ENCODE measurements at regions not wholly inside any gene's neighbourhood (a gene's known extent, or its start where the extent isn't known, plus 50 kb on each side); places are given as distances from the start of the nearest gene placed in this dataset.

- Mint-ChIP-seq H3K27me3 (peaks cover 0 to 3% of the 10 kb centered on the region in 2 donors), H3K4me1 (peaks cover 0 to 4% (median 0%) of the 10 kb centered on the region in 3 donors), H3K9me3 (no peaks in the 10 kb centered on the region), H3K36me3 (no peaks in the 10 kb centered on the region), H3K27ac (no peak overlapping the region), H3K4me3 (no peak overlapping the region)
- Histone ChIP-seq H3K36me3 (ENCODE audit: control insufficient read depth in 2 of 2, extremely low read depth in 1 of 2, insufficient read depth in 1 of 2, low read length in 1 of 2) (no peaks in the 10 kb centered on the region), H3K4me3 (ENCODE audit: control insufficient read depth in 1 of 2, extremely low read depth in 1 of 2, low read length in 1 of 2) (no peak overlapping the region), H3K9me3 (no peaks in the 10 kb centered on the region), H3K4me1 (ENCODE audit: control insufficient read depth in 1 of 2, extremely low read depth in 1 of 2, insufficient read depth in 2 of 2, low read length in 2 of 2) (no peaks in the 10 kb centered on the region), H3K27me3 (replicated peaks in 1 of 2; ENCODE audit: control insufficient read depth in 2 of 2, extremely low read depth in 1 of 2, insufficient read depth in 2 of 2, low read length in 1 of 2) (peaks cover 0 to 7% of the 10 kb centered on the region in 2 experiments), H3K27ac (ENCODE audit: low read length) (no peak overlapping the region)
- DNase-seq = no peak
- no peak for ATAC-seq (replicated peaks in 1 of 4)
- no CpG with 5 or more reads among the region's 4 CpGs for WGBS (ENCODE audit: insufficient coverage)
- POLR2A ChIA-PET = no interaction called here
- CTCF ChIA-PET = no interaction called here
Measured at GRCh38 chr2:111711270-111711669, 172.7 kb downstream of the ANAPC1 start.

GRCh38 chr2:111712361-111712760 is 171.6 kb downstream of the ANAPC1 start:
- Mint-ChIP-seq H3K27ac (no peak overlapping the region), H3K4me3 (no peak overlapping the region), H3K36me3 (no peaks in the 10 kb centered on the region), H3K4me1 (no peaks in the 10 kb centered on the region), H3K9me3 (no peaks in the 10 kb centered on the region), H3K27me3 (no peaks in the 10 kb centered on the region)
- H3K27ac ChIP-seq (ENCODE audit: low read length) = no peak overlapping the region
- H3K36me3 ChIP-seq (ENCODE audit: control insufficient read depth in 2 of 2, extremely low read depth in 1 of 2, insufficient read depth in 1 of 2, low read length in 1 of 2) = no peaks in the 10 kb centered on the region
- no peak overlapping the region for H3K4me3 ChIP-seq (ENCODE audit: control insufficient read depth in 1 of 2, extremely low read depth in 1 of 2, low read length in 1 of 2)
- ChIA-PET POLR2A (no interaction called here), CTCF (no interaction called here)
- DNase-seq = no peak
- no peaks in the 10 kb centered on the region for H3K27me3 ChIP-seq (replicated peaks in 1 of 2; ENCODE audit: control insufficient read depth in 2 of 2, extremely low read depth in 1 of 2, insufficient read depth in 2 of 2, low read length in 1 of 2)
- H3K4me1 ChIP-seq (ENCODE audit: control insufficient read depth in 1 of 2, extremely low read depth in 1 of 2, insufficient read depth in 2 of 2, low read length in 2 of 2) = no peaks in the 10 kb centered on the region
- H3K9me3 ChIP-seq = no peaks in the 10 kb centered on the region
- no peak for ATAC-seq (replicated peaks in 1 of 4)
- 100% methylated on average over 1 of the region's 7 CpGs for WGBS (ENCODE audit: insufficient coverage)

DNA sequence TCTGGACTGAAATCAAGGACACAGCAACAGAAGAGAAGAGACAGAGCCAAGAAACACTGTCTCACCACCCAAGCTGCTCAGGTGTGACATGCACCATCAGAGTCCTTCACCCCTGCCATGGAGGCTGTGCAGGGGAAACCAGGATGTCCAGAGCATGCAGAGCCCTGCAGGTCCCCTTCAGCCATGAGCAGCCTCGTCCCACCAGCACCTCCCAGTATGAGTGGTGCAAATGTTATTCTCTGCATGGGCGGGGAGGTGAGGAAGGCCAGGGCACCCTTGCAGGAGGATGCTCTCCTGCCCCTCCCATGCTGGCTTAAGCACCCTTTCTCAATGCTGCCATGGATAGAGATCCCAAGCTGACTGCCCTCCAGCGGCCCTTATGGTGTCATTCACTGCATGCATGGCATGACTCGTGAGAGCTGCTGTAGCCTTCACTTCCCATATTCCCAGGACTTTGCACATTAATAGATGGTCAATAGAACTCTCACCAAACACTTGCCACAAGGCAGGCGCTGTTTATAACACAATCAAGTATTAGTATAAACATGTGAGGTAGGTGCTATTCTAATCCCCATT is 171.0 kb downstream of the ANAPC1 start:
- no peaks in the 10 kb centered on the region for H3K9me3 ChIP-seq
- ATAC-seq (replicated peaks in 1 of 4) = no peak
- H3K27me3 ChIP-seq (replicated peaks in 1 of 2; ENCODE audit: control insufficient read depth in 2 of 2, extremely low read depth in 1 of 2, insufficient read depth in 2 of 2, low read length in 1 of 2) = no peaks in the 10 kb centered on the region
- no peaks in the 10 kb centered on the region for H3K36me3 ChIP-seq (ENCODE audit: control insufficient read depth in 2 of 2, extremely low read depth in 1 of 2, insufficient read depth in 1 of 2, low read length in 1 of 2)
- Mint-ChIP-seq H3K36me3 (no peaks in the 10 kb centered on the region), H3K4me3 (no peak overlapping the region), H3K9me3 (no peaks in the 10 kb centered on the region), H3K27me3 (no peaks in the 10 kb centered on the region), H3K27ac (no peak overlapping the region), H3K4me1 (no peaks in the 10 kb centered on the region)
- ChIA-PET POLR2A (no interaction called here), CTCF (no interaction called here)
- 80% methylated on average over 1 of the region's 5 CpGs for WGBS (ENCODE audit: insufficient coverage)
- H3K4me1 ChIP-seq (ENCODE audit: control insufficient read depth in 1 of 2, extremely low read depth in 1 of 2, insufficient read depth in 2 of 2, low read length in 2 of 2) = no peaks in the 10 kb centered on the region
- DNase-seq = no peak
- H3K4me3 ChIP-seq (ENCODE audit: control insufficient read depth in 1 of 2, extremely low read depth in 1 of 2, low read length in 1 of 2) = no peak overlapping the region
- no peak overlapping the region for H3K27ac ChIP-seq (ENCODE audit: low read length)

GRCh38 chr2:111715987-111716904 is 167.7 kb downstream of the ANAPC1 start:
- Mint-ChIP-seq H3K27ac (no peak overlapping the region), H3K27me3 (peaks cover 0 to 1% of the 10 kb centered on the region in 2 donors), H3K9me3 (no peaks in the 10 kb centered on the region), H3K36me3 (no peaks in the 10 kb centered on the region), H3K4me1 (no peaks in the 10 kb centered on the region), H3K4me3 (no peak overlapping the region)
- ChIA-PET CTCF (no interaction called here), POLR2A (no interaction called here)
- Histone ChIP-seq H3K36me3 (ENCODE audit: control insufficient read depth in 2 of 2, extremely low read depth in 1 of 2, insufficient read depth in 1 of 2, low read length in 1 of 2) (no peaks in the 10 kb centered on the region), H3K27me3 (replicated peaks in 1 of 2; ENCODE audit: control insufficient read depth in 2 of 2, extremely low read depth in 1 of 2, insufficient read depth in 2 of 2, low read length in 1 of 2) (peaks cover 0 to 4% of the 10 kb centered on the region in 2 experiments), H3K27ac (ENCODE audit: low read length) (no peak overlapping the region), H3K4me1 (ENCODE audit: control insufficient read depth in 1 of 2, extremely low read depth in 1 of 2, insufficient read depth in 2 of 2, low read length in 2 of 2) (no peaks in the 10 kb centered on the region), H3K4me3 (ENCODE audit: control insufficient read depth in 1 of 2, extremely low read depth in 1 of 2, low read length in 1 of 2) (no peak overlapping the region), H3K9me3 (no peaks in the 10 kb centered on the region)
- WGBS (ENCODE audit: insufficient coverage) = 88% methylated on average over 8 of the region's 13 CpGs
- ATAC-seq (replicated peaks in 1 of 4) (no peak), DNase-seq (no peak)

DNA sequence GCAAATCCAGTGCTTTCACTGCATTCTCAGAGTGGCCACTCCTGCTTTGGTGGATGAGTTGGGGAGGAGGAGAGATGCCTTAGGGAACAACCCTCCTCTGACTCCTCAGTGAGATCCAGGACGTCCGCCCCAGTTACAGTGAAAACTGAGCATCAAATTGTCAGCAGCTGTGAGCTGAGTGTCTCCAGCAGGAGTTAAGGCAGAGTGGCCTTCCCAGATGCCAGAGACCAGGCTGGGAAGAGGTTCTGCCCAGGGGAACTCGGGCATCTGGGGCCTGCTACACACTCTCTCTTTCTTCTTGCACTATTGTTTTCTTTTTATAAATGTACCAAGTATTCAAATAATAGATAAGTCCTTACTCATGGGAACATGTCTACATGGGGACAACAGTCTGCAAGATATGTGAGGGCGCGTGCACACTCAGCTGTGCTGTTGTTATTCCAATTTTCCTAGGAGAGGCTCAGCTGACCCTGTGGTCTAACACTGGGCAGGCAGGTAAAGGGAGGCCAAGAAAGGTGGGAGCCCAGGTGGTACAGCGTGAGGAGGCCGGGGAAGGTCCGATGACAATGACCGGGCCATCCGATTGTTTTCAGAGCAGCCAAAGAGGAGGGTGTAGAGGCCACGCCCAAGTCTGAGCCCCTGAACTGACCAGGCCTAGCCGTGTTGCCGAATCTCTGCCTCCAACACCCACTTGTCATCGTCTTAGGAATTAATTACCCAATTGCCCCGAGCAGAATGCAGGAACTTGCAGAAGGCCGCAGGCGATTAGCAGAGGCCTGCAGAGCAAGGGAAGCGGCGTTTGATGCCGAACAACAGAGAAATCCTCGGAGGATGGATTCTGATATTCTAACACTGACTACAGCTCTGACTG is 166.9 kb downstream of the ANAPC1 start:
- H3K27me3 Mint-ChIP-seq = peaks cover 0 to 1% of the 10 kb centered on the region in 2 donors
- no peaks in the 10 kb centered on the region for H3K4me1 Mint-ChIP-seq
- no peak overlapping the region for H3K27ac Mint-ChIP-seq
- ChIA-PET POLR2A (no interaction called here), CTCF (no interaction called here)
- Histone ChIP-seq H3K27ac (ENCODE audit: low read length) (no peak overlapping the region), H3K27me3 (replicated peaks in 1 of 2; ENCODE audit: control insufficient read depth in 2 of 2, extremely low read depth in 1 of 2, insufficient read depth in 2 of 2, low read length in 1 of 2) (peaks cover 0 to 4% of the 10 kb centered on the region in 2 experiments), H3K4me1 (ENCODE audit: control insufficient read depth in 1 of 2, extremely low read depth in 1 of 2, insufficient read depth in 2 of 2, low read length in 2 of 2) (no peaks in the 10 kb centered on the region), H3K4me3 (ENCODE audit: control insufficient read depth in 1 of 2, extremely low read depth in 1 of 2, low read length in 1 of 2) (no peak overlapping the region), H3K9me3 (no peaks in the 10 kb centered on the region), H3K36me3 (ENCODE audit: control insufficient read depth in 2 of 2, extremely low read depth in 1 of 2, insufficient read depth in 1 of 2, low read length in 1 of 2) (no peaks in the 10 kb centered on the region)
- H3K4me3 Mint-ChIP-seq = no peak overlapping the region
- WGBS (ENCODE audit: insufficient coverage) = 95% methylated on average over 16 of the region's 21 CpGs
- DNase-seq (no peak), ATAC-seq (replicated peaks in 1 of 4) (no peak)
- no peaks in the 10 kb centered on the region for H3K9me3 Mint-ChIP-seq
- no peaks in the 10 kb centered on the region for H3K36me3 Mint-ChIP-seq

All from T-cell (primary cell).